Fibroblast of skin of right quadriceps (primary cell): ENCODE measurements at regions not wholly inside any gene's neighbourhood (a gene's known extent, or its start where the extent isn't known, plus 50 kb on each side); places are given as distances from the start of the nearest gene placed in this dataset.
A peak's percentile ranks its signal among the peaks of the same experiment; 100 is the strongest.
"Not testable (repeated sequence)": the region's sequence is repeated elsewhere in the genome, so short reads cannot be mapped to it uniquely, and the experiment has no call there.

Experiments
- DNase-seq: peaks from one replicate; pipeline ENCODE4 v3.0.0-alpha.2; 2013

- DNase-seq = peak; percentile 31
These were observed 165.2 kb downstream of the GNAT3 start for GRCh38 chr7:80346704-80347103.

GRCh38 chr7:80335511-80336231, 176.2 kb downstream of the GNAT3 start:
- peak; percentile 9 for DNase-seq

- no peak for DNase-seq
These were observed 177.0 kb downstream of the GNAT3 start for GRCh38 chr7:80334908-80335307.

GRCh38 chr7:80334196-80334595, 177.7 kb downstream of the GNAT3 start:
- DNase-seq = no peak

GRCh38 chr7:80333040-80333439, 178.8 kb downstream of the GNAT3 start:
- no peak for DNase-seq

GRCh38 chr7:80330434-80330833, 181.4 kb downstream of the GNAT3 start:
- peak; percentile 86 for DNase-seq

GRCh38 chr7:80324032-80324431, 187.8 kb downstream of the GNAT3 start:
- peak; percentile 91 for DNase-seq

GRCh38 chr7:80319461-80319860, 184.8 kb downstream of the GNAI1 start:
- DNase-seq = no peak

GRCh38 chr7:80318081-80318480, 183.4 kb downstream of the GNAI1 start:
- DNase-seq = no peak

- no peak for DNase-seq
These were observed 182.2 kb downstream of the GNAI1 start for GRCh38 chr7:80316811-80317210.

- no peak for DNase-seq
These were observed 179.1 kb downstream of the GNAI1 start for GRCh38 chr7:80313716-80314115.

- DNase-seq = no peak
These were observed 178.5 kb downstream of the GNAI1 start for GRCh38 chr7:80313067-80313626.

- peak; percentile 57 for DNase-seq
These were observed 177.6 kb downstream of the GNAI1 start for GRCh38 chr7:80312139-80312661.

- no peak for DNase-seq
These were observed 176.7 kb downstream of the GNAI1 start for GRCh38 chr7:80311313-80311712.

GRCh38 chr7:80309971-80310549, 175.4 kb downstream of the GNAI1 start:
- DNase-seq = no peak

- no peak for DNase-seq
These were observed 174.7 kb downstream of the GNAI1 start for GRCh38 chr7:80309377-80309776.

- DNase-seq = peak; percentile 40
These were observed 172.7 kb downstream of the GNAI1 start for GRCh38 chr7:80307227-80307856.

- no peak for DNase-seq
These were observed 168.7 kb downstream of the GNAI1 start for GRCh38 chr7:80303315-80303714.

- DNase-seq = no peak
These were observed 168.0 kb downstream of the GNAI1 start for GRCh38 chr7:80302636-80303035.

GRCh38 chr7:80302078-80302477, 167.4 kb downstream of the GNAI1 start:
- no peak for DNase-seq

GRCh38 chr7:80298201-80298600, 163.6 kb downstream of the GNAI1 start:
- DNase-seq = no peak

GRCh38 chr7:80294346-80294745, 159.7 kb downstream of the GNAI1 start:
- DNase-seq = peak; percentile 67

GRCh38 chr7:80292634-80293033, 158.0 kb downstream of the GNAI1 start:
- DNase-seq = not testable (repeated sequence)
